ENCODE measurements at regions not wholly inside any gene's neighbourhood (a gene's known extent, or its start where the extent isn't known, plus 50 kb on each side); places are given as distances from the start of the nearest gene placed in this dataset.
"Not testable (repeated sequence)": the region's sequence is repeated elsewhere in the genome, so short reads cannot be mapped to it uniquely, and the experiment has no call there.

DNA sequence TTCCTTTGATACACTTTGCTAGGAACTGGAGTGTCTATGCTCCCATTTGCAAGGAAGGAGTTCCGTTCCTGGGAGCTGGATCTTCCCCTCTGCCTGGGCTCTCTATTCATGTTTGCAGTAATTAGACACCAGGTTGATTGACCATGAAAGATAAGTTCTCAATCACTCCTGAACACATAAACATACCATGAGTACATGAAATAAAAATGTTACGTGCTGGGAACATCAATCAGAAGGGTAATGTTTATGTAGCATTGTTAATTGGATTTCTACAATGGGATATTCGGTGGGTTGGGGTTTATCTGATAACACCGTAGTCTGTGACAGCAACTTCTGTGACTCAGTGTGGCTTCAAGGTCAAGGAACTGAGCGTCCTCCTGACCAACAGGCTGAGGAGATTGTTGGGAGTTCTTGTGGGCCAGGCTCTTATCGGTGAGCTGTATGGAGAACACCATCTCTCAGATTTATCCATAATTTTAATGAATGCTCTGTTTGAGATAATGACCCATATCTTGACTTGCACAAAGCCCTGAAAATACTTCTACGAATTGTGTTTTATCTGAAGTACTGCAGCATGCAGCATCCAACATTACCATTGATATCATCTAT, 136.4 kb downstream of the NPIPB5 start:
- no peak for TF ChIP-seq CTCF (IDR thresholded peaks at IDR 0.05; ENCODE audit: borderline replicate concordance, extremely low read depth, insufficient read depth)
- no peak for FAIRE-seq
- no peak for DNase-seq
- intact Hi-C loops (cut with DNase I) = no loop called here
- no peak overlapping the region for H3K4me3 ChIP-seq (ENCODE audit: low read length in 3 of 3)
- no peaks in the 10 kb centered on the region for H3K27me3 ChIP-seq (ENCODE audit: control insufficient read depth, insufficient read depth, low read length)
- H3K4me1 ChIP-seq (ENCODE audit: control insufficient read depth in 2 of 3, insufficient read depth in 2 of 3, low read depth in 1 of 3, low read length in 3 of 3) = no peaks in the 10 kb centered on the region
- no peaks in the 10 kb centered on the region for H3K36me3 ChIP-seq (ENCODE audit: control insufficient read depth in 2 of 3, insufficient read depth in 3 of 3, low read length in 3 of 3)
- H3K9ac ChIP-seq (ENCODE audit: low read length in 3 of 3) = no peak overlapping the region
- no peak overlapping the region for H3K27ac ChIP-seq (ENCODE audit: low read depth in 2 of 2, low read length in 2 of 2)
- no peaks in the 10 kb centered on the region for H3K9me3 ChIP-seq (ENCODE audit: control insufficient read depth in 2 of 3, insufficient read depth in 1 of 3, low read length in 3 of 3)

DNA sequence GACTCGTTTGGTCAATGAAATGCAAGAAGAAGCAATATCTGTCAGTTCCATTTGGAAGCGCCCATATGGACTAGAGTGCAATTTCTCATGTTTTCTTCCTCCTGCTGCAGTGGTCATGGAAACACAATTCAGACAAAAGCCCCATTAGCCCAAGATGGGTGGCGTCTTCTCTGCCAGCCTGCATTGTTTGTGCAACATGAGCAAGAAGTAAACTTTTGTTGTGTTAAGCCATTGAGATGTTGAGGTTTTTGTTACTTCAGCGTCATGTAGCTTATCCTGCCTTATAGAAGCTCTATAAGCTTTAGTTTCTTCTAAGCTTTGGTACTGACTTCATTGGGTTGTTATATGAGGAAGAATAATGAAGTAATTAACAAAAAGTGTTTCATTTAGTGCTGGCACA, 137.4 kb downstream of the NPIPB5 start:
- H3K4me1 ChIP-seq (ENCODE audit: control insufficient read depth in 2 of 3, insufficient read depth in 2 of 3, low read depth in 1 of 3, low read length in 3 of 3) = no peaks in the 10 kb centered on the region
- H3K27me3 ChIP-seq (ENCODE audit: control insufficient read depth, insufficient read depth, low read length) = no peaks in the 10 kb centered on the region
- no peak for FAIRE-seq
- DNase-seq = no peak
- no peaks in the 10 kb centered on the region for H3K9me3 ChIP-seq (ENCODE audit: control insufficient read depth in 2 of 3, insufficient read depth in 1 of 3, low read length in 3 of 3)
- no peak overlapping the region for H3K9ac ChIP-seq (ENCODE audit: low read length in 3 of 3)
- no peaks in the 10 kb centered on the region for H3K36me3 ChIP-seq (ENCODE audit: control insufficient read depth in 2 of 3, insufficient read depth in 3 of 3, low read length in 3 of 3)
- no peak overlapping the region for H3K27ac ChIP-seq (ENCODE audit: low read depth in 2 of 2, low read length in 2 of 2)
- intact Hi-C loops (cut with DNase I) = no loop called here
- TF ChIP-seq CTCF (IDR thresholded peaks at IDR 0.05; ENCODE audit: borderline replicate concordance, extremely low read depth, insufficient read depth) = no peak
- H3K4me3 ChIP-seq (ENCODE audit: low read length in 3 of 3) = no peak overlapping the region

GRCh38 chr16:22648941-22649340, 138.2 kb downstream of the NPIPB5 start:
- DNase-seq = no peak
- no peaks in the 10 kb centered on the region for H3K27me3 ChIP-seq (ENCODE audit: control insufficient read depth, insufficient read depth, low read length)
- H3K4me3 ChIP-seq (ENCODE audit: low read length in 3 of 3) = no peak overlapping the region
- H3K36me3 ChIP-seq (ENCODE audit: control insufficient read depth in 2 of 3, insufficient read depth in 3 of 3, low read length in 3 of 3) = no peaks in the 10 kb centered on the region
- no peak overlapping the region for H3K27ac ChIP-seq (ENCODE audit: low read depth in 2 of 2, low read length in 2 of 2)
- H3K9me3 ChIP-seq (ENCODE audit: control insufficient read depth in 2 of 3, insufficient read depth in 1 of 3, low read length in 3 of 3) = no peaks in the 10 kb centered on the region
- no peak overlapping the region for H3K9ac ChIP-seq (ENCODE audit: low read length in 3 of 3)
- intact Hi-C loops (cut with DNase I) = no loop called here
- H3K4me1 ChIP-seq (ENCODE audit: control insufficient read depth in 2 of 3, insufficient read depth in 2 of 3, low read depth in 1 of 3, low read length in 3 of 3) = no peaks in the 10 kb centered on the region
- FAIRE-seq = no peak
- TF ChIP-seq CTCF (IDR thresholded peaks at IDR 0.05; ENCODE audit: borderline replicate concordance, extremely low read depth, insufficient read depth) = no peak

DNA sequence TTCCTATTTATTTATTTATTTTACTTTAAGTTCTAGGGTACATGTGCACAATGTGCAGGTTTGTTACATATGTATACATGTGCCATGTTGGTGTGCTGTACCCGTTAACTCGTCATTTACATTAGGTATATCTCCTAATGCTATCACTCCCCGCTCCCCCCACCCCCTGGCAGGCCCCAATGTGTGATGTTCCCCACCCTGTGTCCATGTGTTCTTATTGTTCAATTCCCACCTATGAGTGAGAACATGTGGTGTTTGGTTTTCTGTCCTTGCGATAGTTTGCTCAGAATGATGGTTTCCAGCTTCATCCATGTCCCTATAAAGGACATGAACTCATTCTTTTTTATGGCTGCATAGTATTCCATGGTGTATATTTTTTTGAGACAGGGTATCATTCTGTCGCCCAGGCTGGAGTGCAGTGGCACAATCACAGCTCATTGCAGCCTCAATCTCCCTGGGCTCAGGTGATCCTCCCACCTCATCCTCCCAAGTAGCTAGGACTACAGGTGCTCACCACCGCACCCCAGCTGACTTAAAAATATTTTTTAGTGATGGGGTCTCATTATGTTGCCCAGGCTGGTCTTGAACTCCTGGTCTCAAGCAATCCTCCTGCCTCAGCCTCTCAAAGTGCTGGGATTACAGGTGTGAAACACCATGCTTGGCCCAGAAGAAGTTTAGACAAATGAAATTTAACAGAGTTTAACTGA, 140.6 kb downstream of the NPIPB5 start:
- FAIRE-seq; intact Hi-C loops (cut with DNase I); H3K4me1 ChIP-seq (ENCODE audit: control insufficient read depth in 2 of 3, insufficient read depth in 2 of 3, low read depth in 1 of 3, low read length in 3 of 3); H3K27me3 ChIP-seq (ENCODE audit: control insufficient read depth, insufficient read depth, low read length); DNase-seq; H3K27ac ChIP-seq (ENCODE audit: low read depth in 2 of 2, low read length in 2 of 2); H3K36me3 ChIP-seq (ENCODE audit: control insufficient read depth in 2 of 3, insufficient read depth in 3 of 3, low read length in 3 of 3); H3K9me3 ChIP-seq (ENCODE audit: control insufficient read depth in 2 of 3, insufficient read depth in 1 of 3, low read length in 3 of 3); H3K9ac ChIP-seq (ENCODE audit: low read length in 3 of 3); H3K4me3 ChIP-seq (ENCODE audit: low read length in 3 of 3): not testable (repeated sequence)

Measured in kidney (tissue), 13 donors.